MM.1S (cell line): ENCODE measurements at regions not wholly inside any gene's neighbourhood (a gene's known extent, or its start where the extent isn't known, plus 50 kb on each side); places are given as distances from the start of the nearest gene placed in this dataset.

ENCODE experiments used
- CTCF ChIP-seq: fragments of 300-600 bp; sonication (generic); IDR thresholded peaks from 2 replicates; pipeline ENCODE4 v1.5.1; 2016; ENCODE audit warnings: antibody characterized with exemption, low read length, mixed read lengths
- EZH2 ChIP-seq: fragments of 300-600 bp; sonication (generic); optimal IDR thresholded peaks from 2 replicates; pipeline ENCODE3; 2017; ENCODE audit warnings: low read depth, mild to moderate bottlenecking, antibody characterized with exemption, low read length, mixed read lengths
- EZH2phosphoT487 ChIP-seq: fragments of 300-600 bp; sonication (generic); IDR thresholded peaks from 2 replicates; pipeline ENCODE4 v1.6.1; 2018; ENCODE audit warnings: antibody characterized with exemption, low read length

GRCh38 chr2:21203976-21204375, 80.2 kb downstream of the TDRD15 start:
- no peak for TF ChIP-seq CTCF
- TF ChIP-seq EZH2: no peak
- no peak for TF ChIP-seq EZH2phosphoT487
